GM23338 (cell line): ENCODE measurements at regions not wholly inside any gene's neighbourhood (a gene's known extent, or its start where the extent isn't known, plus 50 kb on each side); places are given as distances from the start of the nearest gene placed in this dataset.
A peak's percentile ranks its signal among the peaks of the same experiment; 100 is the strongest.

Source experiments
- ATAC-seq: fragments of 200-7000 bp; cut with Tn5 transposase; 3 replicates; pipeline ENCODE4 v1.9.1; 2020
- DNase-seq: peaks from one replicate; pipeline ENCODE4 v3.0.0-alpha.2; 2015; ENCODE audit warnings: low spot score
- H2AFZ ChIP-seq: fragments of 200-600 bp; sonication (generic); 2 replicates; pipeline ENCODE4 v1.8.0; 2016; ENCODE audit warnings: antibody characterized with exemption, mild to moderate bottlenecking, moderate library complexity
- H3F3A ChIP-seq: fragments of 200-600 bp; sonication (generic); replicated peaks from 2 replicates; pipeline ENCODE4 v1.8.0; 2017; ENCODE audit warnings: antibody characterized with exemption, mixed run types, low read depth
- H3K27ac ChIP-seq: fragments of 200-600 bp; sonication (generic); 2 replicates; pipeline ENCODE4 v1.6.1; 2016; ENCODE audit warnings: low read depth
- H3K27me3 ChIP-seq: fragments of 200-600 bp; sonication (generic); 2 replicates; pipeline ENCODE4 v1.8.0; 2016; ENCODE audit warnings: mild to moderate bottlenecking, mixed run types, moderate library complexity; ENCODE audit not compliant: insufficient read depth
- H3K36me3 ChIP-seq: fragments of 200-600 bp; sonication (generic); 2 replicates; pipeline ENCODE4 v1.8.0; 2016; ENCODE audit warnings: mild to moderate bottlenecking; ENCODE audit not compliant: insufficient read depth
- H3K4me1 ChIP-seq: fragments of 200-600 bp; sonication (generic); 2 replicates; pipeline ENCODE4 v1.8.0; 2016; ENCODE audit warnings: mild to moderate bottlenecking, moderate library complexity; ENCODE audit not compliant: insufficient read depth
- H3K4me2 ChIP-seq: fragments of 200-600 bp; sonication (generic); 2 replicates; pipeline ENCODE4 v1.7.1; 2017; ENCODE audit warnings: mixed run types
- H3K4me3 ChIP-seq: fragments of 200-600 bp; sonication (generic); 2 replicates; pipeline ENCODE4 v1.6.1; 2016; ENCODE audit warnings: mixed run types
- H3K79me2 ChIP-seq: fragments of 200-600 bp; sonication (generic); replicated peaks from 2 replicates; pipeline ENCODE4 v1.8.0; 2017; ENCODE audit warnings: mild to moderate bottlenecking; ENCODE audit not compliant: insufficient read depth
- H3K9me2 ChIP-seq: fragments of 200-600 bp; sonication (generic); 2 replicates; pipeline ENCODE4 v1.8.0; 2017; ENCODE audit not compliant: insufficient read depth
- H4K20me1 ChIP-seq: fragments of 200-600 bp; sonication (generic); replicated peaks from 2 replicates; pipeline ENCODE4 v1.8.0; 2017; ENCODE audit warnings: mild to moderate bottlenecking; ENCODE audit not compliant: insufficient read depth
- H3K27ac Mint-ChIP-seq: 2 replicates; pipeline ENCODE4 v1.8.0; 2020; ENCODE audit warnings: inconsistent platforms, mild to moderate bottlenecking, moderate library complexity, mixed read lengths
- H3K27me3 Mint-ChIP-seq: 3 replicates; pipeline ENCODE4 v1.8.0; 2022; ENCODE audit warnings: low read depth, mild to moderate bottlenecking, moderate library complexity, mixed read lengths, inconsistent platforms; ENCODE audit not compliant: insufficient read depth, poor library complexity
- H3K36me3 Mint-ChIP-seq: 3 replicates; pipeline ENCODE4 v1.8.0; 2021; ENCODE audit warnings: low read depth, mild to moderate bottlenecking, inconsistent platforms, moderate library complexity, mixed read lengths
- H3K4me1 Mint-ChIP-seq: 3 replicates; pipeline ENCODE4 v1.8.0; 2020; ENCODE audit warnings: mild to moderate bottlenecking, inconsistent platforms, mixed read lengths
- H3K4me3 Mint-ChIP-seq: 3 replicates; pipeline ENCODE4 v1.8.0; 2021; ENCODE audit warnings: moderate library complexity, mild to moderate bottlenecking, inconsistent platforms, mixed read lengths
- H3K9me3 Mint-ChIP-seq: 3 replicates; pipeline ENCODE4 v1.8.0; 2020; ENCODE audit warnings: moderate library complexity, mild to moderate bottlenecking, inconsistent platforms, mixed read lengths
- CREB1 ChIP-seq: fragments of 250-450 bp; sonication (Bioruptor Pico); IDR thresholded peaks from 2 replicates; pipeline ENCODE4 v1.5.0; 2020; ENCODE audit warnings: low read depth, mild to moderate bottlenecking, moderate library complexity
- ETS1 ChIP-seq: IDR thresholded peaks from 2 replicates; pipeline ENCODE4 v1.6.1; 2016; ENCODE audit warnings: antibody characterized with exemption
- EZH2 ChIP-seq: fragments of 200-600 bp; sonication (generic); IDR thresholded peaks from one replicate; pipeline ENCODE4 v1.8.0; 2017; ENCODE audit warnings: antibody characterized with exemption, mild to moderate bottlenecking, low read depth; ENCODE audit not compliant: unreplicated experiment
- EZH2phosphoT487 ChIP-seq: fragments of 200-600 bp; sonication (generic); IDR thresholded peaks from one replicate; pipeline ENCODE4 v1.8.1; 2018; ENCODE audit warnings: antibody characterized with exemption; ENCODE audit not compliant: unreplicated experiment
- JUNB ChIP-seq: IDR thresholded peaks from one replicate; pipeline ENCODE4 v1.6.1; 2016; ENCODE audit warnings: antibody characterized with exemption; ENCODE audit not compliant: unreplicated experiment
- NANOG ChIP-seq: IDR thresholded peaks from 2 replicates; pipeline ENCODE4 v1.6.1; 2016; ENCODE audit warnings: antibody characterized with exemption, borderline replicate concordance
- POLR2AphosphoS5 ChIP-seq: IDR thresholded peaks from 2 replicates; pipeline ENCODE4 v1.6.1; 2016; ENCODE audit warnings: antibody characterized with exemption, low read depth
- REST ChIP-seq: IDR thresholded peaks from one replicate; pipeline ENCODE4 v1.6.1; 2018; ENCODE audit warnings: antibody characterized with exemption; ENCODE audit not compliant: unreplicated experiment
- STAT1 ChIP-seq: IDR thresholded peaks from one replicate; pipeline ENCODE4 v1.6.1; 2016; ENCODE audit warnings: antibody characterized with exemption; ENCODE audit not compliant: unreplicated experiment
- ZNF114 ChIP-seq: fragments of 250-450 bp; sonication (Bioruptor Pico); IDR thresholded peaks from 2 replicates; pipeline ENCODE4 v1.5.0; 2020; ENCODE audit warnings: mild to moderate bottlenecking, moderate library complexity
- ZNF331 ChIP-seq: fragments of 250-450 bp; sonication (Bioruptor Pico); IDR thresholded peaks from 2 replicates; pipeline ENCODE4 v1.5.0; 2020; ENCODE audit warnings: low read depth, mild to moderate bottlenecking, moderate library complexity
- TF ChIP-seq, protein P1 (sequence below), 2 experiments: fragments of 200-600 bp in 1 of 2; sonication (generic) in 1 of 2; conservative IDR thresholded peaks; 2 replicates each; pipeline versions ENCODE4 v1.5.1 to v1.6.1; 2016 to 2017; ENCODE audit warnings: antibody characterized with exemption in 2 of 2, low read depth in 2 of 2, mild to moderate bottlenecking in 2 of 2, moderate library complexity in 1 of 2

- peak; percentile 33; the same call in 2 of the 3 replicates for ATAC-seq
- TF ChIP-seq POLR2AphosphoS5 (no peak), REST (no peak), JUNB (no peak), STAT1 (no peak), EZH2phosphoT487 (no peak), ETS1 (no peak), CREB1 (CRISPR knock-in tag) (no peak), ZNF331 (CRISPR knock-in tag) (no peak), EZH2 (no peak), ZNF114 (CRISPR knock-in tag) (no peak), NANOG (no peak)
- TF ChIP-seq, protein P1, sequence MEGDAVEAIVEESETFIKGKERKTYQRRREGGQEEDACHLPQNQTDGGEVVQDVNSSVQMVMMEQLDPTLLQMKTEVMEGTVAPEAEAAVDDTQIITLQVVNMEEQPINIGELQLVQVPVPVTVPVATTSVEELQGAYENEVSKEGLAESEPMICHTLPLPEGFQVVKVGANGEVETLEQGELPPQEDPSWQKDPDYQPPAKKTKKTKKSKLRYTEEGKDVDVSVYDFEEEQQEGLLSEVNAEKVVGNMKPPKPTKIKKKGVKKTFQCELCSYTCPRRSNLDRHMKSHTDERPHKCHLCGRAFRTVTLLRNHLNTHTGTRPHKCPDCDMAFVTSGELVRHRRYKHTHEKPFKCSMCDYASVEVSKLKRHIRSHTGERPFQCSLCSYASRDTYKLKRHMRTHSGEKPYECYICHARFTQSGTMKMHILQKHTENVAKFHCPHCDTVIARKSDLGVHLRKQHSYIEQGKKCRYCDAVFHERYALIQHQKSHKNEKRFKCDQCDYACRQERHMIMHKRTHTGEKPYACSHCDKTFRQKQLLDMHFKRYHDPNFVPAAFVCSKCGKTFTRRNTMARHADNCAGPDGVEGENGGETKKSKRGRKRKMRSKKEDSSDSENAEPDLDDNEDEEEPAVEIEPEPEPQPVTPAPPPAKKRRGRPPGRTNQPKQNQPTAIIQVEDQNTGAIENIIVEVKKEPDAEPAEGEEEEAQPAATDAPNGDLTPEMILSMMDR (conservative IDR thresholded peaks at IDR 0.05; ENCODE audit: low read depth in 2 of 2) = no peak
- Histone ChIP-seq H3K9me2 (no peaks in the 10 kb centered on the region), H3K4me3 (no peak overlapping the region), H3K79me2 (no peaks in the 10 kb centered on the region), H3F3A (no peaks in the 10 kb centered on the region), H3K27me3 (no peaks in the 10 kb centered on the region), H3K4me2 (no peak overlapping the region), H3K27ac (no peak overlapping the region), H3K36me3 (no peaks in the 10 kb centered on the region), H2AFZ (peak overlapping the region; percentile 38; the same call in 1 of the 2 replicates), H4K20me1 (no peaks in the 10 kb centered on the region), H3K4me1 (peaks cover 8% of the 10 kb centered on the region)
- peaks cover 36% of the 10 kb centered on the region for H3K4me1 Mint-ChIP-seq
- H3K9me3 Mint-ChIP-seq = no peaks in the 10 kb centered on the region
- H3K27ac Mint-ChIP-seq = no peak overlapping the region
- no peaks in the 10 kb centered on the region for H3K36me3 Mint-ChIP-seq
- no peak for DNase-seq
- peaks cover 3% of the 10 kb centered on the region for H3K27me3 Mint-ChIP-seq
- H3K4me3 Mint-ChIP-seq = no peak overlapping the region
Observed at GRCh38 chr10:35924759-35925158, 282.7 kb upstream of the FZD8 start.
